ENCODE measurements at regions not wholly inside any gene's neighbourhood (a gene's known extent, or its start where the extent isn't known, plus 50 kb on each side); places are given as distances from the start of the nearest gene placed in this dataset.

DNA sequence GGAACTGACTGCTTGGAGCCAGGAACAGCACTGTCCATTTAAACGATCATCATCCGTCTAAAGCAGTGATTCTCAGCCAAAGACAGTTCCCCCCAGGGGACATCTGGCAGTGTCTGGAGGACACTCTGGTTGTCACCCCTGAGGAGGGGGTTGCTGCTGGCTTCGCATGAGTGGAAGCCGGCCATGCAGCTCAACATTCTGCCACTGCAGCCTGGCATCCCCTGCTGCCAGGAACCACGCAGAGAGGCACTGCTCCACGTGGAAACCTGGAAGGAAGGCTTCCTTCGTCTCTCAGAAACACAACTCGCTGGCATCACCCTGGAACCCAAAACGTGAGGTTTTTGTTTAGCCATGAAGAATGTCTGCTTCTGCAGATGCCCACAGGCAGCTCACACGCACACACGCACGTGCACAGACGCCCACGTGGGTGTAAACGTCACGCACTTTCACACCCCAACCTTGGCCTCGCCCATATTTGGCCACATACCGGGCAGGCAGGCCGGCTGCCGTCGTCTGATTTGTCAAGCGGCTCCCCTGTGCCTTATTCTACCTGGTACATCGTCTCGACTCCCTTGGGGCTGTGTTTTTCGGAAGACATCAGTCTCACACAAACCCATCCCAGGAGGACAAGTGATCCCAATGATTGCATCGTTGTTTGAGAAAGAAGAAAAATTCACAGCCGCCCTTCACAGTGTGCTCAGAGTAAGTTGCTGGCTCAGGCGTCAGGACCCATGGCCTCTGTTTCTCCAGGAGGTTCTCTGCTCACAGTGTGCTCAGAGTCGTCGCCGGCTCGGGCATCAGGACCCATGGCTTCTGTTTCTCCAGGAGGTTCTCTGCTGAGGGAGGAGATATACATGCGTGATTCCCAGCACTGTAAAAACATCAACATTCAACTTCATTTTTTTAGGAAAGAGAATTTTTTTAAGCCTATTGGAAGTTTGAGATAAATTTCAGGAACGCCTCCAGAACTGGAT, 127.2 kb upstream of the PPP2R2D start:
- no peak overlapping the region for H3K4me3 ChIP-seq
- DNase-seq (ENCODE audit: low spot score) = no peak
- no peak for TF ChIP-seq POLR2AphosphoS5 (IDR thresholded peaks at IDR 0.05)
- TF ChIP-seq POLR2A (IDR thresholded peaks at IDR 0.05) = no peak
- TF ChIP-seq, protein P1, sequence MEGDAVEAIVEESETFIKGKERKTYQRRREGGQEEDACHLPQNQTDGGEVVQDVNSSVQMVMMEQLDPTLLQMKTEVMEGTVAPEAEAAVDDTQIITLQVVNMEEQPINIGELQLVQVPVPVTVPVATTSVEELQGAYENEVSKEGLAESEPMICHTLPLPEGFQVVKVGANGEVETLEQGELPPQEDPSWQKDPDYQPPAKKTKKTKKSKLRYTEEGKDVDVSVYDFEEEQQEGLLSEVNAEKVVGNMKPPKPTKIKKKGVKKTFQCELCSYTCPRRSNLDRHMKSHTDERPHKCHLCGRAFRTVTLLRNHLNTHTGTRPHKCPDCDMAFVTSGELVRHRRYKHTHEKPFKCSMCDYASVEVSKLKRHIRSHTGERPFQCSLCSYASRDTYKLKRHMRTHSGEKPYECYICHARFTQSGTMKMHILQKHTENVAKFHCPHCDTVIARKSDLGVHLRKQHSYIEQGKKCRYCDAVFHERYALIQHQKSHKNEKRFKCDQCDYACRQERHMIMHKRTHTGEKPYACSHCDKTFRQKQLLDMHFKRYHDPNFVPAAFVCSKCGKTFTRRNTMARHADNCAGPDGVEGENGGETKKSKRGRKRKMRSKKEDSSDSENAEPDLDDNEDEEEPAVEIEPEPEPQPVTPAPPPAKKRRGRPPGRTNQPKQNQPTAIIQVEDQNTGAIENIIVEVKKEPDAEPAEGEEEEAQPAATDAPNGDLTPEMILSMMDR (IDR thresholded peaks at IDR 0.05) = no peak
- H3K9me3 ChIP-seq = no peaks in the 10 kb centered on the region
- H3K36me3 ChIP-seq = no peaks in the 10 kb centered on the region
- no peak overlapping the region for H3K27ac ChIP-seq
- intact Hi-C loops (cut with DNase I) = no loop called here
- WGBS = 57% methylated on average over 34 of the region's 34 CpGs
- no peaks in the 10 kb centered on the region for H3K27me3 ChIP-seq (replicated peaks; ENCODE audit: insufficient read depth)
- H3K4me1 ChIP-seq (replicated peaks) = no peaks in the 10 kb centered on the region

DNA sequence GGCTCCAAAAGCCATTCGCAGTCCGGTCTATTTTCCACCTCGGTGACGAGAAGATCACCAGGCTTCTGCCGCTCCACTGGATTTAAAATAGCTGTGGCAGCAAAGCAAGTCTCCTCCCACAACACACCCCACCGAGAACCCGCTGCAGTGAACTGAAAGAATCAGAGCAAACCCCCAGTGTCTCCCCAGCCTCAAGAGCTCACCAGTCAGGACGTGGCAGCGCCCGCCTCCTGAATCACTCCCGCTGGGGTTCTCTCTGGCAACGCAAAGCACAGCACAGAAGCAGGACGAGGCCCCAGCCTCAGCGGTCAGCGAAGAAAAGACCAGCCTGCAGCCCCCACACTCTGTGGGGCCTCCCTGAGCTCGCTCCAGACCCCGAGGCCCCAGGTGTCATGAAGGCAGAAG, 126.1 kb upstream of the PPP2R2D start:
- TF ChIP-seq POLR2A (IDR thresholded peaks at IDR 0.05) = no peak
- TF ChIP-seq, protein P1 (IDR thresholded peaks at IDR 0.05) = no peak
- no peak for TF ChIP-seq POLR2AphosphoS5 (IDR thresholded peaks at IDR 0.05)
- intact Hi-C loops (cut with DNase I) = no loop called here
- no peak for DNase-seq (ENCODE audit: low spot score)
- no peaks in the 10 kb centered on the region for H3K9me3 ChIP-seq
- no peak overlapping the region for H3K4me3 ChIP-seq
- no peaks in the 10 kb centered on the region for H3K36me3 ChIP-seq
- WGBS = 85% methylated on average over 17 of the region's 17 CpGs
- H3K4me1 ChIP-seq (replicated peaks) = no peaks in the 10 kb centered on the region
- no peaks in the 10 kb centered on the region for H3K27me3 ChIP-seq (replicated peaks; ENCODE audit: insufficient read depth)
- H3K27ac ChIP-seq = no peak overlapping the region

DNA sequence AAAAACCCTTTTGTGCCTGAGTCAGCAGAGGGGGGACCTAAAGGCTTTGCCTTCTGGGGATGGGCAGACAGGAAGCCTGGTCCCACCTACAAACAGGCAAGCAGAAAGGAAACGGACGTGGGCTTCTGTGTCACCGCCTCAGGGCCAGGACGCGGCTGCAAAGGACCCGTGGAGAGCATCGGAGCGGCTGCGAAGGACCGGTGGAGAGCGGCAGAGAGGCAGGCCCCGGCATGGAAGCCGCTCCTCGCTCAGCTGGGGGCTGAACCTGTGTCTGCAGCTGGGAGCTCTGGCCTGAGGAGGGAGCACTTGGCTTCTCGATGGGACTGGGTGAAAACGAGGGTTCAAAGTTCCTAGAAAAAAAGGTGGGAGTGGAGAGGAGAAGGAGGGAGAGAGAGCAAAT, 125.4 kb upstream of the PPP2R2D start:
- no peaks in the 10 kb centered on the region for H3K4me1 ChIP-seq (replicated peaks)
- H3K4me3 ChIP-seq = no peak overlapping the region
- no peaks in the 10 kb centered on the region for H3K27me3 ChIP-seq (replicated peaks; ENCODE audit: insufficient read depth)
- H3K9me3 ChIP-seq = no peaks in the 10 kb centered on the region
- TF ChIP-seq POLR2A (IDR thresholded peaks at IDR 0.05) = no peak
- no peak for TF ChIP-seq POLR2AphosphoS5 (IDR thresholded peaks at IDR 0.05)
- TF ChIP-seq, protein P1 (IDR thresholded peaks at IDR 0.05) = no peak
- intact Hi-C loops (cut with DNase I) = no loop called here
- WGBS = 79% methylated on average over 16 of the region's 16 CpGs
- no peak overlapping the region for H3K27ac ChIP-seq
- no peaks in the 10 kb centered on the region for H3K36me3 ChIP-seq
- DNase-seq (ENCODE audit: low spot score) = no peak

DNA sequence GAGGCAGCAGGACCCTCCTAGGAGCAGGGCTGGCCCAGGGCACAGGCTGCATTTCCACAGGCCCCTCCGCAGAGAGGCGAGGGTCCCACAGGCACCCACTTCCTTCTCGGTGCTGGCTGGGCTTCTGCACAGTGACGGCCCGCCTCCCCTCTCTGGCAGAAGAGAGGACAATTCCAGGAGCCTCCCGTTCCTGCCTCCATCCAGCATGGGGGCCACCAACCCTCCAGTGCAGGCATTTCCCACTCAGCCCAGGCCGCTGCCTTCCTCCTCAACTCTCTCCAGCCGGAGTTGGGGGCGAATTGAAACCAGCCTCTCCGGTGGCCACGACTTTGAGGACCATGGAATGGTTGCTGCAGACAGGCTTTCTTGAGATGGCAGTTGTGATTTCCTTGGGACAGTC, 125.0 kb upstream of the PPP2R2D start:
- H3K36me3 ChIP-seq = no peaks in the 10 kb centered on the region
- H3K4me1 ChIP-seq (replicated peaks) = no peaks in the 10 kb centered on the region
- TF ChIP-seq POLR2AphosphoS5 (IDR thresholded peaks at IDR 0.05) (no peak), POLR2A (IDR thresholded peaks at IDR 0.05) (no peak)
- TF ChIP-seq, protein P1 (IDR thresholded peaks at IDR 0.05) = no peak
- intact Hi-C loops (cut with DNase I) = no loop called here
- H3K27me3 ChIP-seq (replicated peaks; ENCODE audit: insufficient read depth) = no peaks in the 10 kb centered on the region
- H3K27ac ChIP-seq = no peak overlapping the region
- no peak for DNase-seq (ENCODE audit: low spot score)
- no peak overlapping the region for H3K4me3 ChIP-seq
- WGBS = 79% methylated on average over 10 of the region's 11 CpGs
- no peaks in the 10 kb centered on the region for H3K9me3 ChIP-seq

DNA sequence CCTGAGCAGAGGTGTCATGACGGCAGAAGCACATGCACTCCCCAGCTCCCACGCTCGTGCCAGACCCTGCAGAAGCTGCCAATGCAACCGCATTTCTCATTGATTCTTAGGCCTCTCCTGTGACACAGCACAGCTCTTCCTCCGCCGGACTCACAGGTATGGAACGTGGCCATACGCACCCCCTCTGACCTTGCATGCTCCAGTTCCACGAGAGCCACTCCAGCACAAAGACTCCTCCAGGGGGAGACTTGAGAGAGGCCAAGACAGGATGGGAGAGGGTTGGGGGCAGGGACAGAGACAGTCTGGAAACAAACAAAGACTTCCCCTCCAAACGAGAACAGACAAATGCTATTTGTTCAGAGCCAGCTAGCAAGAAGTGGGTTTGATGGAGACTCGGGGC, 124.3 kb upstream of the PPP2R2D start:
- intact Hi-C loops (cut with DNase I) = no loop called here
- Histone ChIP-seq H3K27me3 (replicated peaks; ENCODE audit: insufficient read depth) (no peaks in the 10 kb centered on the region), H3K4me3 (no peak overlapping the region), H3K36me3 (no peaks in the 10 kb centered on the region), H3K4me1 (replicated peaks) (no peaks in the 10 kb centered on the region), H3K9me3 (no peaks in the 10 kb centered on the region), H3K27ac (no peak overlapping the region)
- 85% methylated on average over 11 of the region's 11 CpGs for WGBS
- TF ChIP-seq, protein P1 (IDR thresholded peaks at IDR 0.05) = no peak
- TF ChIP-seq POLR2AphosphoS5 (IDR thresholded peaks at IDR 0.05) = no peak
- no peak for TF ChIP-seq POLR2A (IDR thresholded peaks at IDR 0.05)
- DNase-seq (ENCODE audit: low spot score) = no peak
